ENCODE measurements at regions not wholly inside any gene's neighbourhood (a gene's known extent, or its start where the extent isn't known, plus 50 kb on each side); places are given as distances from the start of the nearest gene placed in this dataset.

GRCh38 chr2:7407001-7407400 lies 489.8 kb downstream of the RNF144A start:
- H3K4me3 ChIP-seq (ENCODE audit: low read depth, low read length) = no peak overlapping the region
- TF ChIP-seq, protein P1, sequence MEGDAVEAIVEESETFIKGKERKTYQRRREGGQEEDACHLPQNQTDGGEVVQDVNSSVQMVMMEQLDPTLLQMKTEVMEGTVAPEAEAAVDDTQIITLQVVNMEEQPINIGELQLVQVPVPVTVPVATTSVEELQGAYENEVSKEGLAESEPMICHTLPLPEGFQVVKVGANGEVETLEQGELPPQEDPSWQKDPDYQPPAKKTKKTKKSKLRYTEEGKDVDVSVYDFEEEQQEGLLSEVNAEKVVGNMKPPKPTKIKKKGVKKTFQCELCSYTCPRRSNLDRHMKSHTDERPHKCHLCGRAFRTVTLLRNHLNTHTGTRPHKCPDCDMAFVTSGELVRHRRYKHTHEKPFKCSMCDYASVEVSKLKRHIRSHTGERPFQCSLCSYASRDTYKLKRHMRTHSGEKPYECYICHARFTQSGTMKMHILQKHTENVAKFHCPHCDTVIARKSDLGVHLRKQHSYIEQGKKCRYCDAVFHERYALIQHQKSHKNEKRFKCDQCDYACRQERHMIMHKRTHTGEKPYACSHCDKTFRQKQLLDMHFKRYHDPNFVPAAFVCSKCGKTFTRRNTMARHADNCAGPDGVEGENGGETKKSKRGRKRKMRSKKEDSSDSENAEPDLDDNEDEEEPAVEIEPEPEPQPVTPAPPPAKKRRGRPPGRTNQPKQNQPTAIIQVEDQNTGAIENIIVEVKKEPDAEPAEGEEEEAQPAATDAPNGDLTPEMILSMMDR (IDR thresholded peaks at IDR 0.05; ENCODE audit: low read depth, low read length) = no peak

- TF ChIP-seq, protein P1 (IDR thresholded peaks at IDR 0.05; ENCODE audit: low read depth, low read length) = no peak
These were observed 490.9 kb downstream of the RNF144A start for GRCh38 chr2:7407906-7408680.

DNA sequence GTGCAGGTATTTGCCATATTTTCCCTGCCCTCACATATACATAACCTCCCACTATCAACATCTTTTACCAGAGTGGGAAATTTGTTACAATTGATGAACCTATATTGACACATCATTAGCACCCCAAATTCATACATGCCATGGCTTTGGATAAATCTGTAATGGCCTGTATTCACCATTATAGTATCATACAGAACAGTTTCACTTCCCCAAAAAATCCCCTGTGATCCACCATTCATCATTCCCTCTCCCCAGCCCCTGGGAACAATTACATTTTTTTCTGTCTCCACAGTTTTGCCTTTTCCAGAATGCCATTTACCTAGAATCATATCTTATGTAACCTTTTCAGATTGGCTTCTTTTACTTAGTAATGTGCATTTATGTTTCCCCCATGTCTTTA lies 494.5 kb downstream of the RNF144A start:
- TF ChIP-seq, protein P1 (IDR thresholded peaks at IDR 0.05; ENCODE audit: low read depth, low read length) = no peak
- no peak overlapping the region for H3K4me3 ChIP-seq (ENCODE audit: low read depth, low read length)

More at GRCh38 chr2:7407906-7408680, 490.9 kb downstream of the RNF144A start:
- no peak overlapping the region for H3K4me3 ChIP-seq (ENCODE audit: low read depth, low read length)

- H3K4me3 ChIP-seq (ENCODE audit: low read depth, low read length) = no peak overlapping the region
- TF ChIP-seq, protein P1 (IDR thresholded peaks at IDR 0.05; ENCODE audit: low read depth, low read length) = no peak
These were observed 500.9 kb downstream of the RNF144A start for GRCh38 chr2:7417845-7418742.

- TF ChIP-seq, protein P1 (IDR thresholded peaks at IDR 0.05; ENCODE audit: low read depth, low read length) = no peak
- H3K4me3 ChIP-seq (ENCODE audit: low read depth, low read length) = no peak overlapping the region
These were observed 502.0 kb downstream of the RNF144A start for GRCh38 chr2:7419186-7419585.

DNA sequence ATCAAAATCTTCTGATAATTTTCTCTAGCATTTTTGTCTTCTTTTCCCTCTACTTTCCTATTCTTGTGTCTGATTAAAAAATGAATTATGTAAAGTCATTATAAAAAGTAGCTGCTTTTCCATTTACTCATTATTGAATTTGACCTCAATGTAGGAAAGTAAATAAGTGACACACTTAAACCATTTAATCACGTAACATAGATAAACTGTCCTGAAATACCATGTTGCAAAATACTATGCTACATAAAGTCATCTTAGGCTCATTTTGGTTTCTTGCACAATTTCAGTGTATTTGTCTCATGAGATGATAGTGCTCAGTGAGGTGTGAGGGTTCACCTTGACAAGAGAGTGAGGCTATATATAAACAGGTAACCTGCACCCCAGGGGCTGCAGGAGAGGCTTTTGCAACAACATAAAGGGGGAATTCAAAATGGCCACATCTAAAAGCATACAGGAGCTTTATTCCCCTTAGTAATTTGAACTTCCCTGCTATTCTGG lies 502.7 kb downstream of the RNF144A start:
- H3K4me3 ChIP-seq (ENCODE audit: low read depth, low read length) = no peak overlapping the region
- TF ChIP-seq, protein P1 (IDR thresholded peaks at IDR 0.05; ENCODE audit: low read depth, low read length) = no peak
